ENCODE measurements at regions not wholly inside any gene's neighbourhood (a gene's known extent, or its start where the extent isn't known, plus 50 kb on each side); places are given as distances from the start of the nearest gene placed in this dataset.
"Not testable (repeated sequence)": the region's sequence is repeated elsewhere in the genome, so short reads cannot be mapped to it uniquely, and the experiment has no call there.

DNA sequence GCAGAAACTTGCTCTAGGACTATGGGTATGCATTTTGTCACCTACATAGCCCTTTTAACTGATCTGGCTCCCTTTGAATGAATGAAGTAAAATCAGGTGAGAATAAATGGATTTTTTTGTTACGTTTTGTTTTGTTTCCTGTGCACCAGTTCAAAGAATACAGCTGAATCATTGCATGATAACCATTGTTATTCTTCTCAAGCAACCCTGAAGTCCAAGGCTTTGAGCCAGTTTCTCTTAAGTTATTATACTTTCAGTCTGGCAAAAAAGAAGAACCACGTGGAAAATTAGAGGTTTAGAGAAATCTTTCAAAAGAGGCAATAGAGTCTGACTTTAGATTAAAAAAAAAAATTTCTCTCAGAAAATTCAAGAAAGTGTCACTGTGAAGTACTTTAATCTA is 398.6 kb upstream of the TECRL start:
- DNase-seq = no peak

GRCh38 chr4:64799751-64800150 is 390.5 kb upstream of the TECRL start:
- no peak for DNase-seq

- not testable (repeated sequence) for DNase-seq
Observed at GRCh38 chr4:64798828-64799227, 389.6 kb upstream of the TECRL start.

GRCh38 chr4:64796581-64796980 is 387.3 kb upstream of the TECRL start:
- DNase-seq = no peak

GRCh38 chr4:64784125-64784524 is 374.9 kb upstream of the TECRL start:
- no peak for DNase-seq

GRCh38 chr4:64781737-64782326 is 372.6 kb upstream of the TECRL start:
- DNase-seq = no peak

GRCh38 chr4:64780664-64781063 is 371.4 kb upstream of the TECRL start:
- no peak for DNase-seq

DNA sequence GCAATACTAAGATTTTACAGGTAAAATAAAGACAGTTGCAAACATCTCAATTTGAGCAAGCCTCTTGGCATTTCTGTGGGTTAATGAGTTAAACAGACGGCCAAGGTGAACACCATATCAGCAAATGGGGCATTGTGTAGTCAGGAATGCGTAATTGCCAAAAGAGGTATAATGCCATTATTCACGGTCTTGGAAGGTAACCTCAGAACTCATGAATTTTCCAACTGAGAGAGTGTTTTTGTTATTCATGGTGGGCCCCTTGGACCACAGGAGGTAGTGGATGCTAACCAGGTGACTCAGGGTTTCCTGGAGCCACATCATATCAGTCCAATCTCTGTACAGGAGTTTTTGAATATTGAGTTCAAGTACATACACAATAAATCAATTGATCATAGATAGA is 368.0 kb upstream of the TECRL start:
- DNase-seq = no peak

DNA sequence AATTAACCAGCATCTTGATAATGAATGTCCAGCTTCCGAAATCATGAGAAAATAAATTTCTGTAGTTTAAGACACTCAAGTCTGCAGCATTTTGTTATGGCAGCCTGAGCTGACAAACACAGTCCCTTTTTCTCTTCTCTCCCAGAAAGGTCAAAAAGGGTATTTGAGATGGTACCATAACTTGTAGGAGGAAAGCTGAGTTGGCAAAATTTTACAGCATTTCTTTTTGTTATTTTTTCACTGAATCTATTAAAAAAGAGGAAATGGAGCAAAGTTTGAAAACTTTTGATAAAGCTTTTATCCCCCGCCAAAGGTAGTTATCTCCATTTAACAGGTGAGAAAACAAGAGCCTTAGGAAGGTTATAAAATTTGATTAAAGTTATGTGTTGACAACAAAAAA is 367.6 kb upstream of the TECRL start:
- no peak for DNase-seq

DNA sequence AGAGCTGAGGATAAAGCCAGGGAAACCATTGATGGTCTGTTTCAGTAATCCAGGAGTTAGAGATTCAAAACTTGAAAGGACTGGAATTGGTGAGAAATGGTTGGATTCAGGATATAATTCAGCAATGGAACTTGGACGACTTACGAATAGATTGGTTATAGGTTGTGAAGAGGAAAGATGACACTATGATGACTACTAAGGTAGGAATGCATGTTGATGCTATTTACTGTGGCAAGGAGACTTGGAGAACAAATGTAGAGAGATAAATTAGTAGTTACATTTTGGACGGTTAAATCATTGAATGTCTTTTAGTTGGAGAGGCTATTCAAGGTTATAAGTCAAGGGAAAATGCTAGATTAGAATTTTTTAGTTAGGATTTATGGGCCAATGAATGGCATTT is 365.4 kb upstream of the TECRL start:
- DNase-seq = no peak

DNA sequence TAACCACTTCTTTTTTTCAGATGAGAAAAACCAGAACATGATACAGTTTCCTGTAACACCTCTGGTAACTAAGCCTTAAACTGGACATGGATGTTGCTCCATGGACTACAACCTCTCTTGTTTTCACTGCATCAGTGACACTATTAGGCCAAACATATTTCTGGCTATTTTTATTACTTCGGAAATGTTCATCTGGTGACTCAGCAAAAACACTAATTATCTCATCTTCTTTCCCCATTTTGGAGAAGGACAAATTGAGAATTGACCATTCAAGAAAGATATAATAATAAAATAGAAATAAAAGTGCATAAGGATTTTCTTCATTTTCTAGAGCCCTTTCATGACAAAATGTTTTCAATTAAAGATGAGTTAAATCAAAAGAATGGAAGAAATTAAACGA is 361.9 kb upstream of the TECRL start:
- DNase-seq = no peak

DNA sequence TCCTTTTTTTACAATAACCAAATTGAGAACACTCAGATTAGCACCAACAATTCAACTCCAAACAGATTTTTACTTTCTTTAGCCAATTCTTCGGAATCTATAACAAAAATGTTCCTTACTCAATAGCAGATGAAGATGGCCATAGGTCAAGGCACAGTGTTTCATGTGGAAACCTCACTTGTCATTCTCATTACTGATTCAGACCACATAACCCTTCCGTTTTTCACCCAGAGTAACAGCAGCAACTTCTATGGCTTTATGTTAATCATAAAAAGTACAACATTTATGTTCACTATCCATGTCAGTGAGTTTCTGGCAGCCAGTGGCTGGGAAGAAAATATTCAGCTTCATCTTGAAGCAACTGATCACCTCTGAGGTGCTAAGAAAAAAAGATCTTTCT is 358.3 kb upstream of the TECRL start:
- no peak for DNase-seq

GRCh38 chr4:64766565-64766964 is 357.3 kb upstream of the TECRL start:
- no peak for DNase-seq

DNA sequence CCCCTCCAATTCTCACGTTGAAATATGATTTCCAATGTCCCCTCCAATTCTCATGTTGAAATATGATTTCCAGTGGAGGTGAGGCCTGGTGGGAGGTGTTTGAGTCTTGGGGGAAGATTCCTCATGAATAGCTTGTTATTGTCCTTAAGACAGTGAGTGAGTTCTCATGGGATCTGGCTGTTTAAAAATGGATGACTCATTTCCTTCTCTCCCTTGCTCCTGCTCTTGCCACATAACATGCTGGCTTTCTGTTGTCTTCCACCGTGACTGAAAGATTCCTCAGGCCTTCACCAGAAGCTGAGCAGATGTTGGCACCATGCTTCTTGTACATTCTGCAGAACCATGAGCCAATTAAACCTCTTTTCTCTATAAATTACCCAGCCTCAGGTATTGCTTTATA is 346.8 kb upstream of the TECRL start:
- no peak for DNase-seq

GRCh38 chr4:64747919-64748715 is 338.9 kb upstream of the TECRL start:
- DNase-seq = no peak

- no peak for DNase-seq
Observed at GRCh38 chr4:64738240-64738639, 329.0 kb upstream of the TECRL start.

- DNase-seq = not testable (repeated sequence)
Observed at GRCh38 chr4:64737854-64738138, 328.5 kb upstream of the TECRL start.

DNA sequence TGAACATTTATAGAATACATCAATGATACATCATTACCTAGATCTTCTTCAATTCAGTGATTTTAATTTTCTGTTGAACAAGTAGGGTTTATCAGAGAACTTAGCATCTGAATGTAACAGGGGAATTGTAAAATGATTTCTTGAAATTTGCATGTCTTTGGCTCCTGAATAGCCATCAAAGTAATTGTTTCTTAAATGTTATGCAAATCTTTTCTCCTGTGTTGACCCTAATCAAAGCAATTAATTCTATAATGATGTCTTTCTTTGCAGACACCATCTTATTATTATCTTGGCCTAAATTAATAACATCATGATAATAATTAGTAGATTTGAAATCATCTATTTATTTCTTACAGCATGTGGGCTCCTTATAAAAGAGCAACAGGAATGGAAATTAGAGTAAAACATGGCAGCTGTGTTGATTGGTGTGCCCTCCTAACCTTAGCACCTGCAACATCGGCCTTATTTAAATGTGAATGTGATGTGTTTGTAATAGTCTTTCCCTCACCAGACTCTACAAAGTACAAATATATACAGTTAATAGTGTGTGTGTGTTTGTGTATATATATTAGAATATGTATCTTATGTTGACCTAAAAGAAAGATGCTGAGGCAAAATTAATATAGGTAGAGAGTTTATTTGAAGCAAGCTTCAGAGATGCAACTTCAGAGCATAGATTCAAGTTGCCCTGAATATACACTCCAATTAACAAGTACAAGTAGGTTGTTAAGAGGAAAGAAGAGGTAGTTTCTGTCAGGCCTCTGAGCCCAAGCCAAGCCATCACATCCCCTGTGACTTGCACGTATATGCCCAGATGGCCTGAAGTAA is 328.0 kb upstream of the TECRL start:
- DNase-seq = no peak

- no peak for DNase-seq
Observed at GRCh38 chr4:64729561-64729960, 320.3 kb upstream of the TECRL start.

GRCh38 chr4:64727960-64728359 is 318.7 kb upstream of the TECRL start:
- DNase-seq = no peak

DNA sequence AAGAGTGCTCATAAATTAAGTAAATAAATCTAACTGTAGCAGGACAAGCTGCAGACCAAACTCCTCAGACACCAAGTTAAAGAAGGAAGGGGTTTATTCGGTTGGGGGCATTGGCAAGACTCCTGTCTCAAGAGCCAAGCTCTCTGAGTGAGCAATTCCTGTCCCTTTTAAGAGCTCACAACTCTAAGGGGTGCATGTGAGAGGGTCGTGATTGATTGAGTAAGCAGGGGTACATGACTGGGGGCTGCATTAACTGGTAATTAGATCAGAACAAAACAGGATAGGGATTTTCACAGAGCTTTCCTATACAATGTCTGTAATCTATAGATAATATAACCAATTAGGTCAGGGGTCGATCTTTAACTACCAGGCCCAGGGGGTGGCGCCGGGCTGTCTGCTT is 318.1 kb upstream of the TECRL start:
- DNase-seq = not testable (repeated sequence)

DNA sequence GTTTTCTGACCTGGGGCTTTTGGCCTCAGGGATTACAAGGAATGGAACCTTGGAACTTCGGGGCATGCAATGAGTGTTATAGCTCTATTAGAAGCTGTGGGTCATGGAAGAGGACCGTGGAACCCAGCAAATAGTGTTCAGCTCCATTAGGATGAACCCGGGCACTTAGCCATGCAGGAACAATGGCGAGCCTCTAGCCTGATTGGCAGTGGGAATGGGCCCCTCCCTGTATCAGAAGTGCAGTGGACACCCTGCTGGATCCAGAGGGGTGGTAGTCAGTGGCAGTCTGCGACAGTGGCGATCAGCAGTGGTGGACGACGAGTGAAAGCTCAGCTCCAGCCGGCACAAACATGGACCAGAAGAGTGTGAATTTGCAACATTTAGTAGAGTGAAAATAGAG is 315.4 kb upstream of the TECRL start:
- no peak for DNase-seq

DNA sequence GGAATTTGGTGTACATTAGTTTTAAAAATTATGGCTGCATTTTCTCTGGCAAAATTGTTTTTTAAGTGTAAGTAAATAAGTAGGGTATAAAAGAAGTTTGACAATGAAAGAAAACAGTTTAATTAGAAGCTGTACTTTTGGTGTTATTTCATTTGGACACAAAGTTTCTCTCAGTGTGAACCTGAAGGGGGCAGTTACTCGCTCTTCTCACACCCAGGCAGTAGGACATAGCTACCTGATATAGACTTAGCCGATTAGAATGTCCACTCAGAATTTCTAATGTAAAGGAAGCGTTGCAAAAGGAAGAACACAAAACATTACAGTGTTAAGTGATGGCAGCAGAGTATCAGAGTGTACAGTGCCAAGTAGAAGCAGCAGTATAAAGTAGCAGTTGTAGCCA is 311.9 kb upstream of the TECRL start:
- no peak for DNase-seq

- DNase-seq = no peak
Observed at GRCh38 chr4:64718091-64718490, 308.8 kb upstream of the TECRL start.

Data from NCI-H1417 treated with DMSO at 0.1 percent for 48 hours (cell line).